GM19397 (cell line): ENCODE measurements at regions not wholly inside any gene's neighbourhood (a gene's known extent, or its start where the extent isn't known, plus 50 kb on each side); places are given as distances from the start of the nearest gene placed in this dataset.

Experiments used
- ATAC-seq: cut with Tn5 transposase; IDR thresholded peaks from one replicate; pipeline ENCODE4 v1.9.1; 2021; ENCODE audit warnings: mild to moderate bottlenecking, moderate library complexity; ENCODE audit not compliant: unreplicated experiment

DNA sequence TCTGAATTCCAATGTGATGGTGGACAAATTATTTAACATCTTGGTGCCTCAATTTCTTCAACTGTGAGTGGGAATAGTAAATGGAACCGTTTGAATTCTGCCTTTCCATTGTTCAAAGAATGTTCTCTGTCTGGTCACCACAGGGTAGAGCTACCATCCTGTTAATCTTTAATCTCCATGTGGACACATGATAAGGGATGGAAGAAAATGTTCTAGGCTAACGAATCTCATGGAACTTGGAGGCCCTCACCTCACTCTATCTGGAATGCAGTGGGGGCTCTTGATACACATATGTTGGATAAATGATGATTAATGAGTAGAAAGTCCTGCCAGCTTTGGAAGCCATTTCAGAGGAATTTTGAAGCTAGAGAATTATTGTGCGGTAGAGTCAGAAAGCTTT lies 118.5 kb upstream of the HABP2 start:
- ATAC-seq, result no peak

DNA sequence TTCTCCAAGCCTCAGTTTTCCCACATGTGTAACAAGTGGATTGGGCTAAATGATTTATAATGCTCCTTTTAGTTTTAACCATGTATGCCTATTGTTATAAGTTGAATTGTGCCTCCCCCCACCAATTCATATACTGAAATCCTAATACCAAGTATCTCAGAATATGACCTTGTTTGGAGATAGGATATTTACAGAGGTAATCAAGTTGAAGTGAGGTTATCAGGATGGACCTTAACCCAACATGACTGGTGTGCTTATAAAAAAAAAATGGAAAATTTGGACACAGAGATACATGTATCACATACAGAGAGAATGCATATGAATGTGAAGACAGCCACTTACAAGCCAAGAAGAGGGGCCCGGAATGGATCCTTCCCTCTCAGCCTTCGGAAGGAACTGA lies 117.9 kb upstream of the HABP2 start:
- ATAC-seq, result no peak

- no peak for ATAC-seq
These were observed 117.0 kb upstream of the HABP2 start for GRCh38 chr10:113435881-113436280.

DNA sequence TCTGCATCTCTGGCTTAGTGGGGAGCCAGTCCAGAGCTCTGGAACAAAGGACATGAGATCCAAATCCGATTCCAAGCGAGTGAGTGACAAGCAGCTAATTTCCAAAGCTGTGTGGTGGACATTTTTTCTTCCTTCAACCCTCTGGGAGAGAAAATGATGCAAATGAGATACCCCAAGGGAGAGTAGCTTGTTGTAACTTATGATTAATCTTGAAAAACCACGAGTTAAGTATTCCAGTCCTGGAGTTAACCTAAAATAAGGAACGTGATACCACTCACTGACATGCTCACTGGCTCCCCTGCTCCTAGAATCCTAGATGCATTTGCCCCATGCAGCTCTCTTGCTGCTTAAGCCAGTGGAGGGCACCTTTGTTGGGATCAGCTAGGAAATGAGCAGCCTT lies 116.0 kb upstream of the HABP2 start:
- ATAC-seq, result no peak

DNA sequence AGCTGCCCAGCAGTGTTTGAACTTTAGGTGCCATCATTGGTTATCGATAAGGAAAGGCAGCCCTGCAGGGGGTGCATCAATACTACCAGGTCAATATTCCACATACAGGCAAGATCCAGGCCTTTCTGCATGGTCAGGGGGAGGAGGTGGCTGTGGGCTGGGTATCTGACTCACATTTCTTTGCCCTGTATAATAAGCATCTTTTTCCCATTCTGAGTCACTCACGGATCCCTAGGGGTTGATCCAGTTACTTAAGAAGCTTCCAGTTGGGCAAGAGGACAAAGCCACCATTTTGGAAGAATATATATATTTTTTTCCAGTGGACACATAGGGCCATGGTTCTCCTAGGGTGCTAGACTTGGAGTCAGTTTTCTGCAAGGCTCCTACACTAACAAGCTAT lies 114.2 kb upstream of the HABP2 start:
- no peak for ATAC-seq

- ATAC-seq, result no peak
These were observed 111.6 kb upstream of the HABP2 start for GRCh38 chr10:113441220-113441619.

DNA sequence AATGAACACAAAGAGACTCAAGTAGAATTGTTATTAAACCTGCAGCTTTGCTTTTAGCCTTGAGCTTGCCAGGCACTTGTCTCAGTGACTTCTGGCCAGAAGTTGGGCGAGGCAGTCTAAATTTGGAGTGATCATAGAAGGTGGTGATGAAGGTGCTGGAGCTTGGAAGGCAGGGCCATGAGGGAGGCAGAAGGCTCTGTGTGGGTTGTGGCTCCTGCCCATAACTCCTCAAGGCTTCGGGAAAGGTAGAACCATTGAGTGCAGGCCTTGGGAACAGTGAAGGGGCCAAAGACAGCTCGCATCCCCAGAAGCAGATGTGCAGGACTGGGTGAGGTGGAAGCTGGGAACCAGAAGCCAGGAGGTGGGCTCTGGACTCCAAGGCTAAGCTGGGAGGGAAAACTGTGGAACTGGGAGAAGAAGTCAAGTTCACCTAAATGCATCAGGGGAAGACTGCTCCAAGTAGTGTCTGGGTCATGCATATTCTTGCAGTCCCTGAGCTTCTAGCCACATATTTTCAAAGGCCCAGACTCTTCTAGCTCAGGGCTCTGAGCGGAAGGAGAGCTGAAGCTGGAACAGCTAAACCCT lies 111.1 kb upstream of the HABP2 start:
- no peak for ATAC-seq

- ATAC-seq, result no peak
These were observed 110.5 kb upstream of the HABP2 start for GRCh38 chr10:113442336-113442735.

GRCh38 chr10:113443141-113443925 lies 109.5 kb upstream of the HABP2 start:
- no peak for ATAC-seq

- ATAC-seq, result no peak
These were observed 108.0 kb upstream of the HABP2 start for GRCh38 chr10:113444766-113445365.

GRCh38 chr10:113445736-113446135 lies 107.1 kb upstream of the HABP2 start:
- ATAC-seq, result no peak

- ATAC-seq, result no peak
These were observed 106.1 kb upstream of the HABP2 start for GRCh38 chr10:113446739-113447138.

- no peak for ATAC-seq
These were observed 105.6 kb upstream of the HABP2 start for GRCh38 chr10:113447278-113447677.

DNA sequence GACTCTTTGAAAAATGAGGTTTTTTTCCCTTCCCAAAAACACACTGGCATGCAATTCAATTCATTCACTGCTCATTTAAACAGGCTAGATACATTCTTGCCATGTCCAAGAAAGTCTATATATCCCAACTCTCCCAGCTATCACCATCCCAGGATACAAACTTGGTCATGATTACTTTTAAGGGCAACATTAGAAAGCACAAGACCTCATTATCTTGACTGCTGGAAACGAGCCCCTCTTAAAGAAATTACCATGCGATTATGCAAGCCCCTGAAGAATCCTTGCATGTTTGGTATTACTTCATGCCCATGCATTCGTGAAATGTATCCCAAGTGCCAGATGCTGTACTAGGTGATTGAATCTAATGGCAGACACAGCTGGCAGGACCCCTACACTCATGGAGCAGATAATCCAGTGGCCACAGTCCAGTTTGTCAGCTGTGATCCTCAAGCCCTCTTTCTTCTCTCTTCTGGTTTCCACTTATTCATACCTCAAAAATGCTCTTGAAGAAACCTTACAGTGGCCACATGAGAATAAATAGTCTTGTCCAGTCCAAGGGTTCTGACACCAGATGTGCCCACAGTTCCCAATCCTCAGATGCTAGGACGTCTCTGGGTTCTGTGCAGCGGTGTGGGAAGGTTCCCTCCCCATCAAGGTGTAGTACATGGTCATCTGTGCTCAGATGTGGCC lies 103.7 kb upstream of the HABP2 start:
- ATAC-seq, result no peak

DNA sequence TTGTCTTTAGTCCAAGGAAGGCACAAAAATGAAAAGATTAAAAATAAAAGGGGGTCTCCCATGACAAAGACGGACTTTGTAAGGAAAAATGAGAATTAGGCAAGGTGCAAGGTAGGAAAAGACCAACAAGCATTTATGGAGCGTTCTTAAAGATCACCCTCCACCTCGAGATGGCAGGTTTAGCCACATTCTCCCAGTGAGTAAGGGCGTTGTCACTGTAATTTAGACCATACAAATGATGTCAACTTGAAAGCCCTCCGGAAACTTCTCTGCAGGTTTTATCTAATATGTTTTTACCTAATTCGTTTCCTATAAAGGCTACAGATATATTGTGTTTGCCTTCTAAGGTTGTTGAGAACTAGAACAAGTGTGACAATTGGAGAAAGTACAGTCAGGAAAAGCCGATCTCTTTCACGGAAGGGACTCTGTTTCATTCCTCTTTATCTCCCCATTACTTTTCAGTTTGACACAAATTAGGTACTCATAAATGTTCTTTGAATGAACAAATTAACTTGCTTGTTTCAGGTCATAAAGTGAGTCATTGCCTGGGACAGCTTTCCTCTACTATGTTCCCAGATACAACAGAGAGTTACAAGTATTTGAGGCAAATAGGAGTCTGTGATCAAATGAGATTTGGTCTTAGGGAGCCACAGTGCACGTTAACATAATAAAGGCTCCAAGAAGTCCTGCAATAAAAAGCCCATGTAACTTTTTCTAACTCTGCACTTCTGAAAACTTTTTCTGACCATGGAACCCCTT lies 102.6 kb upstream of the HABP2 start:
- no peak for ATAC-seq

- no peak for ATAC-seq
These were observed 101.9 kb upstream of the HABP2 start for GRCh38 chr10:113450906-113451305.

GRCh38 chr10:113452146-113452845 lies 100.6 kb upstream of the HABP2 start:
- no peak for ATAC-seq

GRCh38 chr10:113453351-113453750 lies 99.5 kb upstream of the HABP2 start:
- ATAC-seq, result no peak

DNA sequence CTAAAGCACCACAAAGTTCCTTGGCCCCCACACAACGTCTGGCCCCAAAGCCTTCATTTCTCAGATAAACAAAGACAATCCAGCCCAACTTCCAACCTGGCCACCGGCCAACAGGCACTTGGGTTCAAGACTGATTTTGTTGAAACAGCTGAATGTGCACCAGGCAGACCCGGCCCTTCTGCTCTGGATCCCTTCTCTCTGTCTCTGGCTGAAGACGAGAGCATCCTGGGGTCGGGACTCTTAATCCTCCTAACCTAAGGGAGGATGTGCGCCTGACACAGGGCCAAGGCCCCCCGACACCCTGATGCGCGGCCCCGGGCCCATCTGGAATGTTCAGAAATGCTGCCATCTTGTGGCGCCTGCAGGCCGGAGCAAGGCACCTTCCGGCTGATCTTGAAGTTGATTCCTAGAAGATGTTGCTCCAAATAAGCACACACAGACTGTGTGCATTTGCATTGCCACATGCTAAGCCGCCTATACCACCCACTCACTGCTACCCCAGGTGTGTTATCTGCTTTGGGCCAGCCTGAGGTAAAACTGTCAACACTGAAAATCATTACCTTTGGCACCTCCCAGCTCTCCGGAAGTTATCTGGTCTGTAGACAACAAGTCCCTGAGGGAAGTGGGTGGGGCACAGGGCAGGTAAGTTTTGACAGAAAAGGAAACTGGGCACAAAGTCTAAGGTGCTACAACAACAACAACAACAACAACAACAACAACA lies 98.4 kb upstream of the HABP2 start:
- ATAC-seq, result no peak

DNA sequence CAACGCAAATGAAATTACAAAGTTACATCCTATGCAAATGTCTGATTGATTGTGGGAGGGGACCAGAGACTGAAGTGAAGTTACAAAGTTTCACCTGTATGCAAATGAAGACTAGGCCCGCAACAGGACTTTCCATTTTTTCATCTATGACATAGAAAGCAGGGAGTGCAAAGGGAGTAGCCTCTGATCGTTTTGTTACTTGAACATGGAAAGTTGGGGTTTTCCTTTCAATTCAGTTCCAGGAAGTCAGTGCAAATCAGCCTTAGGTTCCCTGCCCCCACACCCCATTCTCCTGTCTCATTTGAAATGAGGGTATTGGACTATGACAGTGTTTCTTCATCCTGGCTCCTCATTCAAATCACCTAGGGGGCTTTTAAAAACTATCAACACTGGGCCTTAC lies 96.9 kb upstream of the HABP2 start:
- ATAC-seq, result no peak
